Suppressor macrophage treated with lipopolysaccharide for 4 hours (primary cell): ENCODE measurements at regions not wholly inside any gene's neighbourhood (a gene's known extent, or its start where the extent isn't known, plus 50 kb on each side); places are given as distances from the start of the nearest gene placed in this dataset.
"Not testable (repeated sequence)": the region's sequence is repeated elsewhere in the genome, so short reads cannot be mapped to it uniquely, and the experiment has no call there.

Experiments
- DNase-seq: peaks from one replicate; pipeline ENCODE4 v3.0.0-alpha.2; 2020

DNA sequence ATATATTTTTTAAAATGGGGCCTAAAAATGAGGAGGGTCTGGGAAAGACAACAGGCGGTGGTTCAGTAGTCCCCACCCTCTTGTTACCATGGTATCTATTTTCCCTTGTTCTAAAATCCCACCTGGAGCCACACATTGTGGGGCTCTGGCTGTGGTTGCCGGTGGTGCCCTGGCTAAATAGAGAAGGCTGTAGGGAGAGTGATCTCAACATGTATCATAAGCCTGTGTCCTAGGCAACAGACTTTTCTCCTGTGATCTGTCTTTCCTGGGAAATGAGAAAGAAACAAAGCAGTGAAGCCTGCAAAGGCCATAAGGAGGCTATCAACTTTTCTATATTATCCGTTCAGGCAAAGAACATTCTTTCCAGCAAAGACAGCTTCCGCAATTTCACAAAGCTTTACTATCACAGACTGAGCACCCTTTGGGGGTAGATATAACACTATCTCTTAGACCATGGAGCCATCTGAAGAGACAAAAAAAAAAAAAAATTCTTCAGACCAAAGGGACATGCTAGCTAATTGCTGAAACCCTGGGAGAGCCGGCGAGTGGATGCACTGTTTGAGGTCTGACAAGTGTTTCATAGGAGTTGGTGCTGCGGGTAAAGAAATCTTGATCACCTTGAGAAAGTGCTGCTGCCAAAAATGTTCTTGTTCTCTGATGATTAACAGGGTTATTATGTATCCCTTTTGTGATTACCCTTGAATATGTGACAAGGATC, 879.2 kb upstream of the DDX18 start:
- no peak for DNase-seq

DNA sequence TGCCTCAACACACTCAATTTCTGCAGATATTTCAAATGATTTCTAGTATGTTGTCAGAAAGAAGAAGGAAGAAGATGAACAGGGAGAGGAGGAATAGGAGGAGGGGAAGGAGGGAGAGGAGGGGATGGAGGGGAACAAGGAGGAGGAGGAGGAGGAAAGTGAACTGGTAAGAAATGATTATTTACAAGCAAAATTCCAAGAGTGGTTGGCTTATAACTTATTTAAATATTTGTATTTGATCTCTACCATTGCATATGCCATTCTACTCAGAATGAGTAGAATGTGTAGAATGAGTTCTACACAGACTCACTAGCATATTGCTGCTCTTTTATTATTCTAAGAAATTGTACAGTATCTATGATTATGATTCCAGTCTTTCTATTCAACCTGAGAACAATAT, 866.2 kb upstream of the DDX18 start:
- DNase-seq: no peak

DNA sequence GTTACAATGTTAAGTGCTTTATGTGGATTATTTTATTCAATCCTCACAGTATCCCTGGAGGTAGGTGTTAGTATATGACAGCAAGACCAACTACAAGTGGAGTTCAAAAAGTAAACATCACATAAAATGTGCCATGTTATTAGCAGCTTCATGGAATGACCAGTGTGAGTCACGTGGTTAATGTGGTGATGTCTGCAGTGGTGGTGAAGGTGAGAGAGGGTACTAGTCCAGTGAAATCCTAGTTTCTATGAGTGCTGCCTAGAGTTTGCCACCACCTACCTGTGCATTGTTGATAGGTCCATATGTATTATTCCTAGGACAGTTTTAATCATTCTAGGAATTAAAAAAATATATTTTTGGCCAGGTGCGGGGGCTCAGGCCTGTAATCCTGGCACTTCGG, 865.2 kb upstream of the DDX18 start:
- no peak for DNase-seq

DNA sequence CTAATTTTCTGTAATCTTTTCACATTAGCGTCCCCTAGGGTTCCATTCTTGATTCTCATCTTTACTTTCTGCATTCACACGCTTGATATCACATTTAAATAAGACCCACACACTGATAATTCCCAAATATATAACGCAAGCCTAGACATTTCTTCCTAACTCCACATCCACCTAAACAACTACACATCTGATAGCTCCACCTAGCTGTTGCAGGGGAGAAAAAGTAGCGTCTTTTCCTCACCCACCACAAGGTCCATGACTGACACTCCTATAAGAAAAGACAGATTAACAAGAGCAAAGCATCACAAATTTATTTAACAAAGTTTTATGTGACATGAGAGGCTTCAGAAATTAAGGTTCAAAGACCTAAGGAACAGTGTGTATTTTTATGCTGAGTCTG, 862.2 kb upstream of the DDX18 start:
- DNase-seq: no peak

DNA sequence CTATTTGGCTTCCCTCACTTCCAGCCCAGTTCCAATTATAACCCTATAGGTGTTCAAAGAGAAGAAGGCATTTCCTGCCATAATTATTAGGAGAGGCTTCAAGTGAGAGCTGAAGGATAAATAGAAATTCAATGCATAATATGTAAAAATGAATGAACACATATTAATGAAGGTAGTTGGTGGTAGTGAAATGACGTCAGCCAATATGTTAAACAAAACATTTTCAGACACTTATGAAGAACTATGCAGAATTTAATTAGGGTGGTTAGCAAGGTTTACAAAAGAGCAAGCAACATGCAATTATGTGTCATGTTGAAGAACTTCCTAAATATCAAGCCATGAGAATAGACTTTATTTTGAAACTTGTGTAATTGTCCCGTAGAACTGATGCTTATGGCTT, 858.8 kb upstream of the DDX18 start:
- DNase-seq: no peak

DNA sequence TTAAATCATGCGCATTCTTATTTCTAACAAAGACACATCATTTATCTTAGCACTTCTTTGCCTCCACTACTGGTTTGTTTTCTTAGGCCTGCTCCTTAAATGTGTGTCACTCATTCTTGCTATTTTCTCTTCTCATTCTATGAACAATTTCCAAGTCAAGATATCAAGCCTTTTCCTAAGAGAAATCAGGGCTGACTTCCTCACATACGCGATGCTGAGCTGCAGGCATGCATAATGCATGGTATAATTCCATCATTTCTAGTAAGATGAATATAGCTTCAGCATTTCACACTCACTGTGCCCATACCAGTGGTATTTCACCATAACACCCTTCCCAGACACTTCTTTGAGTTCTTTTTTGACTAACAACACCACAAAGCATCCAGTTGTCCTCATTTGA, 838.9 kb upstream of the DDX18 start:
- DNase-seq: no peak

DNA sequence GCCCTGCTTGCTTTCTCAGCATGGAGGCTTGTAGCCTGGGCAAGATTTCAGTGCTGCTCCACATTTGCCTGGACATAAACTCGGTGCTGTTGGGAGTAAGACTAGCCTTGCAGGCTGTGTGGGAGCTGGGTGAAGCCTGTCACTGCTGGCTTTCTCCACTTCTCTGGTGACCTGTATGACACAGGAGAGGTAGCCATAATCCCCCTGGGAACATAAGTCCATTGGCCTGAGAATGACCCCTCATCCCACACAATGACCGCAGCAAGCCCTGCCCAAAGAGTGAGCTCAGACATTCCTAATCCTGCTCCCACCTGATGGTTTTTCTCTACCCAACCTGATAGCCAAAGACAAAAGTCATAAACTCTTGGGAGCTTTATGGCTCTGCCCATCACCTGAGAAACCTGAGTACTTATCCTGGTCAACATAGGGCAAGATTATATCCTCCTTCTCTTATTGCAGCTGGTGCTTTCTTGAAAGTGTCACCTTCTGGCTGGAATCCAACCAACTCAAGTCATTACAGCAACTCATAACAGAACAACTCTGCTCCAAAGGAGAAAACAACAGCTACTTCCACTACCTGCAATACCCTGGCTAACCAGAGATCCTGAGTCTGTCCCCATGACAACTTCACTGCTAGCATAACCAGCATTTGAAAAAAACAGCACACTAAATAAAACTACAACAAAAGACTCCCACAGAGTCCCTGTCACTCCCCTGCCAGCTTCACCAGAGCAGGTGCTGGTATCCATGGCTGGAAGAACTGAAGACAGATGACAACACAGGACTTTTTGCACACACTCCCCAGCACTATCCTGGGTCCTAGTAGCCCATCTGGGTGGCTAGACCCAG, 834.4 kb upstream of the DDX18 start:
- no peak for DNase-seq

DNA sequence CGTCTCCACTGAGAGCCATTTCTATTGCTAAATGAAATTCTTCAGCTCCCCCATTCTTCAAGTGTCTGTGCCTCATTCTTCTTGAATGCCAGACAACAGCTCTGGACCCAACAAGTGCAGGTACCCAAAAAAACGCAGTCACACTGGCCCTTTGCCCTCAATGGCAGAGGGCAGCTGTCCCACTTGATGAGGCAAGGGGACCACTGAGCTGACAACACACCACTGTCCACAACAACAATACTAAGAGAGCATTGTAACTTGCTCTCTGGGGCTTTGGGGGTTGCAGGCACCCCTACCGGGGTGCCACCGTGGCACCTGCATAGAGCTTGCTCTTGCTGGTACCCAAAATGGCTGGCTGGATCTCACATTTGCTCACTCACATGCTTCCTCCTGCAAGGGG, 827.0 kb upstream of the DDX18 start:
- DNase-seq: no peak

DNA sequence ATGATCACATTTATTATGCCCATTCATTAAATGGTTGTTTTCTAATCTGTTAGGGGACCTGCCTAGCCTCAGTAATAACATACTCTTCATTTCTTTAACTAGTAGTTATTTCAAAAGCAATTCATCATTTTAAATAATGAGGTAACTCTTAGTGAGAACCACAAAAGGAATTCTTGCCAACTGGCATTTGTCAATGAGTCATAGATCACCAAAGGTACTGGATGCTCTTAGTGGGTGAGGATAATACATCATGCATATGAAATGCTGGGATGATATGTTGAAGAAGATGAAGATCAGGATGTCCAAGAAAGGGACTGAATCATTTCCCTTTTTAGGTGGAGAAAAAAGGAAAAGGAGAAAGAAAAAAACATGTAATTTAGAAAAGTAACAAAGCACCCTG, 826.2 kb upstream of the DDX18 start:
- DNase-seq: no peak

DNA sequence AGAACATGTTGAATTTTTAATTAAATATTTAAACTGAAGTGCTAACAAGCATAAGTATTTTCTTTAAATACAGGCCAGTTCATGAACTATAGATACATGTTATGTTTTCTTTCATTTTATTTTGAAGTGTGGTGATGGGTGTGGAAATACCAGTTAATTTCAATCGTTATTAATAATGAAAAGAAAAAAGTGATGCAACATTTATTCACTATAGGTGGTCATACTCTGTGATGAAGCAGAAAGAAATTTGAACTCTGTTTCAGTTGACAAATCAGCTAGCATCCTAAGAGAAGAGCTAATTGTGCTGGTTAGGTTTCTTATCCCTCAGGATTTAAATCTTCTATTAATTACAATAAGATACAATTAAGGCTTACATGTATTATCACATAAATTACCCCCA, 795.1 kb upstream of the DDX18 start:
- DNase-seq: no peak

DNA sequence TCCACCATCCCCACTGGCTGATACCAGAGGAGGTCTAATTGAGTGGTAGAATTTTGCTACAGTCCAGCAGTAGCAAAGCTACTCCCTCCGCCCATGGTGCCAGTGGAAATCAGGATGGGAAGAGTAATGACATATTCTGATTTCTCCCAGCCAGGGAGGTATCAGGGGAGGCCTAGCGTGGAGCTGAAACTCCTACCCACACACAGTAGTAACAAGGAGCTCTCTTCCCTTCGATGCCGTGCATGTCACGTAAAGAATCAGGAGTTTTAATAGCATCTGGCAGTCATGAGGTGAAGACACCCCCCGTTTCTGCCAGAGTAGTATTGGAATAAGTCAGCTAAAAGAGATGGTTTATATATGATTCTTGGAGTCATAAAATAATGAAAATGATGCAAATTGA, 786.8 kb upstream of the DDX18 start:
- DNase-seq: no peak

DNA sequence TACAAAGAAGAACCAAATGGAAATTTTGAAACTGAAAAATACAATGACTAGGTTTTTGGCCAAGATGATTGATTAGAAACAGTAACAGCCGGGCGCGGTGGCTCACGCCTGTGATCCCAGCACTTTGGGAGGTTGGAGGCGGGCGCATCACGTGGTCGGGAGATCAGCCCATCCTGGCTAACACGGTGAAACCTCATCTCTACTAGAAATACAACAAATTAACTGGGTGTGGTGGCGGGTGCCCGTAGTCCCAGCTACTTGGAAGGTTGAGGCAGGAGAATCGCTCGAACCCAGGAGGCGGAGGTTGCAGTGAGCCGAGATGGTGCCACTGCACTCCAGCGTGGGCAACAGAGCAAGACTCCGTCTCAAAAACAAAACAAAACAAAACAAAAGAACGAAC, 785.8 kb upstream of the DDX18 start:
- DNase-seq: not testable (repeated sequence)

DNA sequence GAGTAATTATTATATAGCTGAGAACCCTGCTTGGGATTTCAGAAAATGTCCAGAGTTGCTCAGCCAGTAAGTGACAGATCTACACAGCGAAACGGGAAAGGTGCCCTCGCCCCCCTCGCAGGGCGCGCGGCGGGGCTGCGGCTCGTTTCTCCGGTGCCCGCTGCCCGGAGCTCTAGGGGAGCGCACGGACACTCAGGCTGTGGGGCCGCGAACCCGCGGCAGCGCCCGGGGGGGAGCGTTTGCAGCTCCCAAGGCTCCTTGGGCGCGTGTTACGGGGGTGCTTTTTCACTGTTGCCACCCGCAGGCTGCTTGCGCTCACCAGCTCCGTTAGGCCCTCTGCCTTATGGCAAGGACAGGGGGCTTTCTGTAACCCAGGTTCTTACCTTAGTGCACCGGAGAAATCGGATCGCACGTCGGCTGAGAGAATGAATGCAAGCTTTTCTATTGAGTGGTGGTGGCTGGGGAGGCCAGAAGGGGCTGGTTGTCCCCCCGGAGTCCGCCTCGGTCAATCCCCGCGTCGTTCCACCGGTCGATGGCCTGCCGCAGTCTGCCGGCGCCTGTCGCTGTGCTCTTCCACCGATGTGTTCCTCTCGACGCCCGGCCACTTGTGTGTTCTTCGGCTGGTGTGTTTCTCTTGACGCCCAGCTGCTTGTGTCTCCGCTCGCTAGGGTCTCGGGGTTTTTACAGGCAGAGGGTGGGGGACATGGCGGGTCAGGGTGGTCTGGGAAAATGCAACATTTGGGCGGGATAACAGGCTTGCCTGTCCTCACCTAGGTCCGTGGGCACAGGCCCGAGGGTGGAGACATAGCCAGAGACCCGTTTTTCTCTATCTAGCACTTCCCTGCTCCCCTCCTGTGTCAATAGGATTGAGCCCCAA, 758.8 kb upstream of the DDX18 start:
- no peak for DNase-seq

DNA sequence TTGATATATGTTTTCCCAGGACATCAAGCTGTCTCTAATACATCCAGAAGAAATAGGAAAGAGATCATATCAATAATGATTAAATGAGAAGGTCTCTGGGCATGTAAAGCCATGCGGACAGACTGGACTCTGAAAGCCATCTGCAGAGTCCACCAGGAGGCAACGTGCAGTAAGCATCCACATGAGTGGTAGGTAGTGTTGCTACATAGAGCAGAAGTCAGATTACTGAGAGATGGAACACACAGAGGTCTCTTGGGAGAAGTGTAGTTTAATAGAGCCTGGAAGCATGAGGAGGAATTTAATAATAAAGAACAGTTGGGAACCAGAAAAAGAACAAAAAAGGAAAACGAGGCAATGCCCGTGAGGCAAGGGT, 758.1 kb upstream of the DDX18 start:
- DNase-seq: no peak

DNA sequence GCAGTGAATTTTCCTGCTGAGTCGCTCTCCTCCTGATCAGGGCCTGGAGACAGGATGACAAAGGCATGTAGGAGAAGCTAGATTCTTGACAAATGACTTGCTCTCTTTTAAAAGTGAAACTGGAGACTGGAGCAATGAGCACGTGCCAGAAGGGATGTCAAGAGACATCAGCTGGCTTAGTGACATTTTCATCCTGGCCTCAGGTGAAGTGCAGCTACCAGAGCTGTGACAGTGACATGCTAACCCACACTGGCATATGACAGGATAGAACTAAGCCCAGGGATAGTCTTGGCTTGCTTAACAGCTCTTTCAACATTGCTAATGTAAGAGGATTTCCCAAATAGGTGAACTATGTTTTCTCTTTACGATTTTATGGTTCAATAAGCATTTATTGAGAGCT, 757.5 kb upstream of the DDX18 start:
- DNase-seq: no peak

DNA sequence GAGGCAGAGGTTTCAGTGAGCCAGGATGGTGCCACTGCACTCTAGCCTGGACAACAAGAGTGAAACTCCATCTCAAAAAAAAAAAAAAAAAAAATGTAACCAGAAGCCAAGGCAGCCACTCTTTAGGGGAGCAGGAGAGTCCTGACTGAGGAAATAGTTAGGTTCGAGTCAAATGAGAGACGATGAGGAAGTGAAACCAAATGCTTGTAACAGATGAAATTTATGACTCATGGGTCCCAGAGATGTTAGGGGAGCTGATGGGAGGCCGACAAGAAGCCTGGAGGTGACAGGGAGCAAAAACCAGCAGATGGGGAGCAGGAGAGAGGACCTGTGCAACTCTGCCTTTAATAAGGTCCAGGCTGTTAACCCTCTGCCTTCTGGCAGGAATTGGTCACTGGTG, 756.1 kb upstream of the DDX18 start:
- peak; percentile 19 for DNase-seq

DNA sequence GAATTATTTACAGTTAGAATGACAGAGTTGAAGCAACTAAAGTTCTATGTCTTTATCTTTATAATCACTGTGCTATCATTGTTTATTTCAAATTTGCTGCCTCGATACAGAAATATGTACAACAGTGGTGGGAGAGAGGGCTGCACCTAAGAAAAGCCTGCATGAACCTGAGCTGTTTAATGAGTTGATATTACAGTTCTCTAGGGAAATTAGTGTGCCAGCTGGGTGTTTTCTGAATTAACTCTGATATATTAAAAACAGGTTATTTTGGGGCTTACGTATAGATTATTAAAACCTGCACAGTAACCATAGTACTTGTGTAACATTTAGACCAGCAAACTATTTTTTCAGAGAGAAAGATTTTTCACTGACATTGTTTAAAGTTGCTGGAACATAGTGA, 750.5 kb upstream of the DDX18 start:
- no peak for DNase-seq

DNA sequence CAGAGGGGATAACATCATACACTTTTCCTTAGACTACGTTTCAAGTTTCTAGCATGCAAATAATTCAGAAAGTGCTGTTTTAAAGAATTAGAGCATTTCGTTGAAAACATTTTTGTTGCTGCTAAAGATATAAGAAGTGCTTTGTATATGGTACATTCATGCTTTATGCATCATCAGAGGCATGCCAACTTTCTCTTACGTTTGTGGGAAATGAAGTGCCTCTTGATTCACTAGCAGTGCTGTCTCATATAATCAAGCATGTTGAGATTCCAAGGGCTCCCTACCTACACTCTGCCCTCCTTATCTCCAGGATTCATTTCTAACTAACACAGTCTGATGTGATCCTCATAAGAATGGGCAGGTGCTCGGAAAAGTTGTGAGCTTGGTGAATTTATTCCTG, 748.6 kb upstream of the DDX18 start:
- no peak for DNase-seq

DNA sequence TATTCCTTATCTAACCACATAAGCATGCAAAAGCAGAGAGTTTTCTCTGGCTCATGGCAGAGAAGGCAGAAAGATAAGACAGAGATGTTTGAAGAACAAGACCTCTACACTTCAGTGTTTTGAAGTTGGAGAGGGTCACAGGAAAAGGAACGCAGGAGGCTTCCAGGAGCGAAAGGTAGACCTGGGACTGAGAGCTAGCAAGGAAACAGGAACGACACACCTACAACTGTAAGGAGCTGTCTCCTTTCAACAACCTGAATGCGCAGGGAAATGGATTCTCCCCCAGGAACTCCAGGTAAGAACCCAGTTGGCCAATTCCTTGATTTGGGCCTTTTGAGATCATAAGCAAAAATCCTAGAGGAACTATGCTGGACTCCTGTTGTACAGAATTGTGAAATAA, 746.6 kb upstream of the DDX18 start:
- no peak for DNase-seq

DNA sequence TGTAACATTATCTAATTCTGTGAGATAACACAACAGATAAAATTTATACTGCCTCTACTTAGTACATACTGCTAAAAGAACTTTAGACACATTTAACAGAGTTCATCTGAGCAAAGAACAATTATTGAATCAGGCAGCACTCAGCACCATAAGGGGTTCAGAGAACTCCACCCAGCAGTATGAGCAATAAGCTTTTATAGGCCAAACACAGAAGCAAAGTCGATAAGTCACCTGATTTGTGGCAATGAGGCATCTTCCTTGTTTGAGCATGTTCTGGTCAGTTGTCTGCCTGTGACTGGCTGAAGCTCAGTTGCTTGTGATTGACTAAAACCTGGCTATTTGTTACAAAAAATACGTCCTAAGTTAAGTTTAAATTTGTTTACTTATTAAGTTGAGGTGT, 746.1 kb upstream of the DDX18 start:
- no peak for DNase-seq

DNA sequence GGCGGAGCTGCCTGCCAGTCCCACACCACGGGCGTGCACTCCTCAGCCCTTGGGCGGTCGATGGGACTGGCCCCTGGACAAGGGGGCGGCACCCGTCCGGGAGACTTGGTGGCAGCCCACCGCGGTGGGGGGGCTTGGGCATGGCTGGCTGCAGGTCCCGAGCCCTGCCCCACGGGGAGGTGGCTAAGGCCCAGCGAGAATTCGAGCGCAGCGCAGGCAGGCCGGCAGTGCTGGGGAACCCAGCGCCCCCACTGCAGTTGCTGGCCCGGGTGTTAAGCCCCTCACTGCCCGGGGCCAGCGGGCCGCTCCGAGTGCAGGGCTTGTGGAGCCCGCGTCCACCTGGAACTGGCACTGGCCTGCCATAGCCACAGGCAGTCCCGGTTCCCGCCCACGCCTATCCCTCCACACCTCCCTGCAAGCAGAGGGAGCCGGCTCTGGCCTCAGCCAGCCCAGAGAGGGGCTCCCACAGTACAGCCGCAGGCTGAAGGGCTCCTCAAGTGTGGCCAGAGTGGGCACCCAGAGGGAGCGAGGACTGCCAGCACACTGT, 742.9 kb upstream of the DDX18 start:
- no peak for DNase-seq

DNA sequence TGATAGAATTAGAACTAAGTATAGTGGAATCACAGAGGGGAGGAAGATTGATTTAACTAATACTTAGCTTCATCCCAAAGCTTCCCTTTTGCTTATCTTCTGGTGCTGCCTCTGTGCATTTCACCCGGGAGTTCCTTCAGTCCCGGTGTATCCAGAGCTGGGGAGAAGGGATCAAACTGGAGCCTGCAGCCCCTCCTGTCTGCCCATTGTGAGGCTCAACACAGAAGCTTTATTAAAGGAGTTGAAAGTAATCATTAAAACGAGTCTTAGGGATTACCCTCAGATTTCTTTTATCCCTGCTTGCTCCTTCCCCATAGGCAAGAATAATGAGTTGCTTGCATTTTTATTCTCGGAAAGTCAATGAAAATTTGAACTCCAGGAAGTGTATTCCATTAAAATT, 739.7 kb upstream of the DDX18 start:
- no peak for DNase-seq

DNA sequence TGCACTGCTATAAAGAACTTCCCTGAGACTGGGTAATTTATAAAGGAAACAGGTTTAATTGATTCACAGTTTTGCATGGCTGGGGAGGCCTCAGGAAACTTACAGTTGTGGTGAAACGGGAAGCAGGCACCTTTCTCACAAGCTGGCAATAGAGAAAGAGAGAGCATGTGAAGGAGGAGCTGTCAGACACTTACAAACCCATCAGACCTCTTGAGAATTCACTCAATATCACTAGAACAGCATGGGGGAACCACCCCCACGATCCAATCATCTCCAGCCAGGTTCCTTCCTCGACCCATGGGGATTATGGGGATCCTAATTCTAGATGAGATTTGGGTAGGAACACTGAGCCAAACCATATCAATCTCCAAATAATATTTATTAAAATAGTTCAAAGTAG, 729.2 kb upstream of the DDX18 start:
- no peak for DNase-seq

DNA sequence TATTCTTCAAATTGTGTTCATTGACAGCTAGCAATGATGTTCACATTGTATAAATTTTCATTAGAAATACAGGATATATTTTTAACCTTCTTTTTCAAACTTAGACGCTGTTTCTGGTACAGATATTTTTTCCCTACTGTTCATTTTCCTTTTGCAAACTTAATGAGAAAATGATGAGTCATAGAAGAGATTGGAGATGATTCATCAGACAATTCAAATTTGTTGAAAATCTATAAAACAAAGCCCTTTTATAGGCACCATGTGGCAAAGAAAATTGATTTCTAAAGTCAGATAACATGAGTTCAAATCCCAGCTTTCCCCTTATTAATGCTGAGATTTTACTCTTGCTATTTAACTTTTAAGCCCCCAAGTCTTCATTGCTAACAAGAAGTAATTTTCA, 728.8 kb upstream of the DDX18 start:
- no peak for DNase-seq
